Activated naive CD4-positive, alpha-beta T cell treated with anti-CD3 and anti-CD28 coated beads, Interleukin-2, amount 50 U/mL, for 72 hours (primary cell): ENCODE measurements at regions not wholly inside any gene's neighbourhood (a gene's known extent, or its start where the extent isn't known, plus 50 kb on each side); places are given as distances from the start of the nearest gene placed in this dataset.

Source experiments
- ATAC-seq, 2 donors: fragments of 150-1000 bp; cut with Tn5 transposase; 2 replicates each; pipeline ENCODE4 v1.10.0; 2021; ENCODE audit warnings: mild to moderate bottlenecking in 2 of 2, moderate library complexity in 2 of 2
- DNase-seq, 2 donors: peaks; one replicate each; pipeline ENCODE4 v3.0.0; 2021 to 2022; ENCODE audit warnings: low spot score in 2 of 2
- H3K27ac Mint-ChIP-seq, 2 donors: one replicate each; pipeline ENCODE4 v1.8.0; 2022; ENCODE audit warnings: mild to moderate bottlenecking in 2 of 2, mixed read lengths in 2 of 2
- H3K36me3 Mint-ChIP-seq, 2 donors: one replicate each; pipeline ENCODE4 v1.8.0; 2022; ENCODE audit warnings: mixed read lengths in 2 of 2
- H3K9me3 Mint-ChIP-seq, 2 donors: one replicate each; pipeline ENCODE4 v1.8.0; 2022; ENCODE audit warnings: mixed read lengths in 2 of 2

DNA sequence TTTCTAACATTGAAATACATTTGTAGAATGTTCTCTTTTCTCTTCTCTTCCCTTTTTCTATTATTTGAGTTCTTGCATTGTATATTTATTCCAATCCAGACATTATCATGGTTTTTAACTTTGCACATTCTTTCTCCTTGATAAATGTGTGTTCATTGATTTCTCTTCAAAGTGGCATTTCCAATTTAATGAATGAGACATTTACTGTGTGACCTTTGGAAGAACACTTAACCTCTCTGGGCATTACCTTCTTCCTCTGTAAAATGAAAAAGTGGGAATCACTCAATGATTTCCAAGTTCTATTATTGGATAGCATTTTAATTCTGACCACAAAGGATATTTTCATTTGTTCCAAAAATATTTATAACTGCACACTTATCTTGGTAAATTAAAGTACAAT lies 1095.8 kb downstream of the GALC start:
- H3K36me3 Mint-ChIP-seq = no peaks in the 10 kb centered on the region
- H3K9me3 Mint-ChIP-seq = peaks cover 3 to 5% of the 10 kb centered on the region in 2 donors
- no peak for DNase-seq
- H3K27ac Mint-ChIP-seq = no peak overlapping the region
- ATAC-seq = no peak

DNA sequence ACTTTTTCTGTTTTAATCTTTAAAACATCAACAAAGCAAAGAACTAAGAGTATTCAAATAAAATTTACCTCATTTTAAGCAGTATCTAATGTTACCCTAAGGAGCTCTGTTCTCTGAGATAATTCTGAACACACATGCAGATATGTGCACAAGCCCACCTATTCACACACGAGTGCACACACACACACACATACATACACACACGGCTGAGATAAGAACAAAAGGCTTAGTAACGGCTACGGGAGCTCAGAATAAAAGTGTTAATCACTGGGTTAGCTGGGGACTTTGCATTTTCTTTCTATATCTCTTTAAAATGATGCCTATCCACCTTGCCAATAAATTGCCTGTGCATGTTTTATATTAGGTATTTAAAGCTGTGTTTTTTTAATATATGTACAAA lies 1096.3 kb downstream of the GALC start:
- Mint-ChIP-seq H3K27ac (no peak overlapping the region), H3K9me3 (peaks cover 3 to 5% of the 10 kb centered on the region in 2 donors), H3K36me3 (no peaks in the 10 kb centered on the region)
- ATAC-seq (no peak), DNase-seq (no peak)

DNA sequence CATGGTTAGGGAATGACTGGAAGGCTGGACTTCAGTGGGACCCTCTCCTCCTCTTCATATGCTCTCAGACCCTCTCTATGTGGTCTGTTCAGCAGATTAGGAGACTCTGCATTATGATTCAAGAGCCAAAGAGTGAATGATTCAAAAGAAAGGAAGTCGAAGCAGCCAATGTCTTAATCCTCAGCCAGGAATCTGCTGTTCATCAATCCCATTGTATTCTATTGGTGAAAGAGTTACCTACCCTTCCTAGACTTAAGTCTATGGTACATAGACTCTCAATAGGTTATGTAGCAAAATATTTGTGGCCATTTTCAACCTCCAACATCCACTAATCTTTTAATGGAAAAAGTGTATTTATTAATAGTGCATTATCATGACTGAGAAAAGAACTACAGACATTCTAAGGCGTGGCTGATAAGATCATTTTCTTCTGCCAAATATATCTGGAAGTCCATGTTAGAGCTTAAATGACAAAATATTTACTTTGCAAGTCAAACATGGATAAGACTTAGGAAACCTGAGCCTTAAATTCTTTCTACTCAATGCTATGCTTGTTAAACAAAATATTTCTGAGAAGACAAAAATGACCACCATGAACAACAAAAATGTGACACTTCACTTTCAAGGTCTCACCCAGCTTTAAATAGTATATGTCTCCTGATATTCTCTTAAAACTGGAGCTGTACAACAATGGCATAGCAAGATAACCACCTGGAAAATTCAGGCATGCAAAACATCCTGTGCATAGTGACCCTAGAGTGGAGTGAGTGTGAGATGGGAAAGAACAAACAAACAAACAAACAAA lies 1100.6 kb downstream of the GALC start:
- Mint-ChIP-seq H3K27ac (no peak overlapping the region), H3K36me3 (peaks cover 0 to 4% of the 10 kb centered on the region in 2 donors), H3K9me3 (peaks cover 18 to 29% of the 10 kb centered on the region in 2 donors)
- no peak for DNase-seq
- no peak for ATAC-seq

- DNase-seq (no peak), ATAC-seq (no peak)
- Mint-ChIP-seq H3K27ac (no peak overlapping the region), H3K36me3 (peaks cover 0 to 10% of the 10 kb centered on the region in 2 donors), H3K9me3 (peaks cover 20% of the 10 kb centered on the region in 2 donors)
Observed at GRCh38 chr14:86885280-86885679, 1107.7 kb downstream of the GALC start.

DNA sequence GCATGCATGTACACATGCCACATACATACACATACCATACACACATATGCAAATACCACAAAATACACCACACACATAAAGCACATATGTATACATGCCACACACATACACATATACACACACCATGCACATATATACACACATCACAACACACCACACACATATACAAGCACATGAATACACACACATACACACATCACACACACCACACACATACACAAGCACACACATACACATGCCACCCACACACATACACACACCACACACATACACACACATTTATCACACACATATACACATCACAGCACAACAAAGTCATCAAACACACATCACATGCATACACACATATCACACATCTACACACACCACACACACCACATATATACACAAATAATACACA lies 1108.5 kb downstream of the GALC start:
- peaks cover 0 to 10% of the 10 kb centered on the region in 2 donors for H3K36me3 Mint-ChIP-seq
- ATAC-seq (no peak), DNase-seq (no peak)
- H3K27ac Mint-ChIP-seq = no peak overlapping the region
- H3K9me3 Mint-ChIP-seq = peaks cover 13% of the 10 kb centered on the region in 2 donors

GRCh38 chr14:86882818-86883217 lies 1110.2 kb downstream of the GALC start:
- Mint-ChIP-seq H3K36me3 (peaks cover 0 to 10% of the 10 kb centered on the region in 2 donors), H3K27ac (no peak overlapping the region), H3K9me3 (peaks cover 9 to 13% of the 10 kb centered on the region in 2 donors)
- no peak for ATAC-seq
- DNase-seq = no peak

DNA sequence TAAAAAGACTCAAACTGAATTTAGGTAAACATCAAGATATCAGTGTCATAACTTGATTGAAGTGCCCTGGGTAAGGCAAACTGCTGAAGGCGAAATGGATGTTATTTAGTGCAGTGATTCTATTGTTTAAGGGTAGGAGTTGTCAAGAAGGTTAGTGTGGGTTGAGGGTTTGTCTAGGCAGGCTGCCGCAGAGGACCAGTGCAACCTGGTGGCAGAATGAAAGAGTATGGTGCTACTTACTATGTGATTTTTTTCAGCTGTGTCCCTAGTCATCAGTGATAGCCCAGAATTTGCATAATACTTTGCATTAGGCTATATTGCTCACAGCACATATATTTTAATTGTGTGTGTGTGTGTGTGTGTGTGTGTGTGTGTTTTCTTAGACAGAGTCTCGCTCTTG lies 1127.0 kb downstream of the GALC start:
- no peak for ATAC-seq
- Mint-ChIP-seq H3K9me3 (peaks cover 6 to 11% of the 10 kb centered on the region in 2 donors), H3K36me3 (no peaks in the 10 kb centered on the region), H3K27ac (no peak overlapping the region)
- no peak for DNase-seq

GRCh38 chr14:86858591-86858990 lies 1134.4 kb downstream of the GALC start:
- H3K9me3 Mint-ChIP-seq = peaks cover 7 to 15% of the 10 kb centered on the region in 2 donors
- DNase-seq (no peak), ATAC-seq (no peak)
- H3K27ac Mint-ChIP-seq = no peak overlapping the region
- H3K36me3 Mint-ChIP-seq = peaks cover 0 to under 1% of the 10 kb centered on the region in 2 donors

- ATAC-seq (no peak), DNase-seq (no peak)
- no peak overlapping the region for H3K27ac Mint-ChIP-seq
- peaks cover 0 to 5% of the 10 kb centered on the region in 2 donors for H3K36me3 Mint-ChIP-seq
- peaks cover 13 to 20% of the 10 kb centered on the region in 2 donors for H3K9me3 Mint-ChIP-seq
Observed at GRCh38 chr14:86858031-86858430, 1135.0 kb downstream of the GALC start.

GRCh38 chr14:86852530-86852929 lies 1140.5 kb downstream of the GALC start:
- Mint-ChIP-seq H3K36me3 (peaks cover 0 to 5% of the 10 kb centered on the region in 2 donors), H3K27ac (no peak overlapping the region), H3K9me3 (peaks cover 21 to 26% of the 10 kb centered on the region in 2 donors)
- DNase-seq = no peak
- ATAC-seq = no peak

DNA sequence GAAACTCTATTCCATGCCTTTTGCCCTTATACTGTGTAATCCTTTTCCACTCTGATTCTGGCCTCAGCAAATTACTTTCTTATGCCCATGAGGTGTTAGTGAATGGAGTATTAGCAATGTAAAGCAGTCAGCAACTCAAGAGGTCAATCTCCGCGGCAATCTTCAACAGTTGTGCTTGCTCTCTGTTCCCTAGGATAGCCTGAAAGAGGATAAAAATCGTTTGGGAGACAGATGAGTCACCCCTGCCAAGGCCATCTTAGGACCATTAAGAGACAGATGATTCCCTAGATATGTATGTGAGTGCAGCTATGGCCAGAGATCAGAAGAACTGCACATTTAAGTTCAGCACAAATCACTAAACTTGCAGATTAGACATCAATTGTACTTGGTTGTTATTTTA lies 1145.8 kb downstream of the GALC start:
- no peaks in the 10 kb centered on the region for H3K36me3 Mint-ChIP-seq
- no peak for ATAC-seq

DNA sequence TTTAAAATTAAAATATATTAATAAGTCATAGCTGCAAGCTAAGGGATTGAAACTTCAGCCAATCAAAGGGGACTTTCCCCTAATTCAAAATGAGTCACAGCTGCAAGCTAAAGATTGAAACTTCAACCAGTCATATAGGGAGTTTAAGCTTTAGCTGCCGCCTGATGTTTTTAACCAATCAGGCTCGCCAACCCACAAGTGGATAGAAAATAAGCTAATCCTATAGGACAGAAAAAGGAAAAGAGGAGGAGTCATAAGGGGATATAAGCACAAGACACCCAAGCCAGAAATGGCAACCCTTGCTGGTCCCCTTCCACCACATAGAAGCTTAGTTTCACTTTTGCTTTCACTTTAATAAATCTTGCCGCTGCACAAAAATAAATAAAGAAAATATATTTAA lies 1154.6 kb downstream of the GALC start:
- H3K9me3 Mint-ChIP-seq = peaks cover 4 to 10% of the 10 kb centered on the region in 2 donors
- DNase-seq (no peak), ATAC-seq (peak in 1 of 2 donors; percentile 43)
- H3K27ac Mint-ChIP-seq = no peak overlapping the region
- no peaks in the 10 kb centered on the region for H3K36me3 Mint-ChIP-seq

More for the DNA sequence above, 1145.8 kb downstream of the GALC start:
- H3K27ac Mint-ChIP-seq = no peak overlapping the region
- H3K9me3 Mint-ChIP-seq = peaks cover 26 to 30% of the 10 kb centered on the region in 2 donors
- no peak for DNase-seq

GRCh38 chr14:86826661-86827060 lies 1166.3 kb downstream of the GALC start:
- Mint-ChIP-seq H3K27ac (no peak overlapping the region), H3K9me3 (peaks cover 28 to 32% of the 10 kb centered on the region in 2 donors), H3K36me3 (peaks cover 0 to 4% of the 10 kb centered on the region in 2 donors)
- DNase-seq (no peak), ATAC-seq (no peak)

GRCh38 chr14:86824167-86824566 lies 1168.8 kb downstream of the GALC start:
- ATAC-seq (no peak), DNase-seq (no peak)
- H3K9me3 Mint-ChIP-seq = peaks cover 27 to 32% of the 10 kb centered on the region in 2 donors
- no peaks in the 10 kb centered on the region for H3K36me3 Mint-ChIP-seq
- no peak overlapping the region for H3K27ac Mint-ChIP-seq

- ATAC-seq (no peak), DNase-seq (no peak)
- H3K36me3 Mint-ChIP-seq = no peaks in the 10 kb centered on the region
Observed at GRCh38 chr14:86823581-86823980, 1169.4 kb downstream of the GALC start.

GRCh38 chr14:86815341-86815740 lies 1177.6 kb downstream of the GALC start:
- Mint-ChIP-seq H3K27ac (no peak overlapping the region), H3K36me3 (peaks cover 11 to 22% of the 10 kb centered on the region in 2 donors), H3K9me3 (peaks cover 23 to 39% of the 10 kb centered on the region in 2 donors)
- ATAC-seq (no peak), DNase-seq (no peak)

More at GRCh38 chr14:86823581-86823980, 1169.4 kb downstream of the GALC start:
- peaks cover 27 to 32% of the 10 kb centered on the region in 2 donors for H3K9me3 Mint-ChIP-seq
- H3K27ac Mint-ChIP-seq = no peak overlapping the region

- peaks cover 12 to 21% of the 10 kb centered on the region in 2 donors for H3K9me3 Mint-ChIP-seq
Observed at GRCh38 chr14:86802726-86803125, 1190.3 kb downstream of the GALC start.

GRCh38 chr14:86799244-86799647 lies 1193.7 kb downstream of the GALC start:
- peaks cover 0 to 2% of the 10 kb centered on the region in 2 donors for H3K36me3 Mint-ChIP-seq
- DNase-seq = no peak

More at GRCh38 chr14:86802726-86803125, 1190.3 kb downstream of the GALC start:
- ATAC-seq (no peak), DNase-seq (no peak)
- Mint-ChIP-seq H3K27ac (no peak overlapping the region), H3K36me3 (peaks cover 0 to 4% of the 10 kb centered on the region in 2 donors)

More at GRCh38 chr14:86799244-86799647, 1193.7 kb downstream of the GALC start:
- no peak for ATAC-seq
- Mint-ChIP-seq H3K9me3 (peaks cover 15 to 19% of the 10 kb centered on the region in 2 donors), H3K27ac (no peak overlapping the region)
